ENCODE measurements at regions not wholly inside any gene's neighbourhood (a gene's known extent, or its start where the extent isn't known, plus 50 kb on each side); places are given as distances from the start of the nearest gene placed in this dataset.
"Not testable (repeated sequence)": the region's sequence is repeated elsewhere in the genome, so short reads cannot be mapped to it uniquely, and the experiment has no call there.

- no peaks in the 10 kb centered on the region for H3K27me3 ChIP-seq (ENCODE audit: control insufficient read depth, insufficient read depth, low read length)
- H3K9me3 ChIP-seq (ENCODE audit: control insufficient read depth, insufficient read depth, low read length), result peaks cover 3% of the 10 kb centered on the region
- H3K4me3 ChIP-seq (ENCODE audit: low read depth, low read length), result no peak overlapping the region
- 73% methylated on average over 8 of the region's 10 CpGs for WGBS (ENCODE audit: insufficient coverage)
- DNase-seq (ENCODE audit: low read depth in 4 of 6, low spot score in 6 of 6), result no peak
- H3K4me1 ChIP-seq (ENCODE audit: control insufficient read depth, insufficient read depth, low read length), result no peaks in the 10 kb centered on the region
- no peak overlapping the region for H3K27ac ChIP-seq (ENCODE audit: low read depth, low read length)
- H3K36me3 ChIP-seq (ENCODE audit: control insufficient read depth, insufficient read depth, low read length), result no peaks in the 10 kb centered on the region
Observed at GRCh38 chr5:15002173-15002572, 130.6 kb upstream of the ANKH start.

GRCh38 chr5:15001517-15001916 is 129.9 kb upstream of the ANKH start:
- peaks cover 3% of the 10 kb centered on the region for H3K9me3 ChIP-seq (ENCODE audit: control insufficient read depth, insufficient read depth, low read length)
- no peaks in the 10 kb centered on the region for H3K27me3 ChIP-seq (ENCODE audit: control insufficient read depth, insufficient read depth, low read length)
- no peak overlapping the region for H3K4me3 ChIP-seq (ENCODE audit: low read depth, low read length)
- H3K36me3 ChIP-seq (ENCODE audit: control insufficient read depth, insufficient read depth, low read length), result no peaks in the 10 kb centered on the region
- no peaks in the 10 kb centered on the region for H3K4me1 ChIP-seq (ENCODE audit: control insufficient read depth, insufficient read depth, low read length)
- no CpG with 5 or more reads among the region's 2 CpGs for WGBS (ENCODE audit: insufficient coverage)
- no peak for DNase-seq (ENCODE audit: low read depth in 4 of 6, low spot score in 6 of 6)
- H3K27ac ChIP-seq (ENCODE audit: low read depth, low read length), result no peak overlapping the region

GRCh38 chr5:14998491-14998890 is 126.9 kb upstream of the ANKH start:
- no peak for DNase-seq (ENCODE audit: low read depth in 4 of 6, low spot score in 6 of 6)
- no peak overlapping the region for H3K27ac ChIP-seq (ENCODE audit: low read depth, low read length)
- H3K9me3 ChIP-seq (ENCODE audit: control insufficient read depth, insufficient read depth, low read length), result peaks cover 3% of the 10 kb centered on the region

GRCh38 chr5:14996997-14997396 is 125.4 kb upstream of the ANKH start:
- no peaks in the 10 kb centered on the region for H3K4me1 ChIP-seq (ENCODE audit: control insufficient read depth, insufficient read depth, low read length)
- no CpG with 5 or more reads among the region's 3 CpGs for WGBS (ENCODE audit: insufficient coverage)
- no peaks in the 10 kb centered on the region for H3K36me3 ChIP-seq (ENCODE audit: control insufficient read depth, insufficient read depth, low read length)
- no peak overlapping the region for H3K4me3 ChIP-seq (ENCODE audit: low read depth, low read length)
- H3K27me3 ChIP-seq (ENCODE audit: control insufficient read depth, insufficient read depth, low read length), result no peaks in the 10 kb centered on the region
- H3K9me3 ChIP-seq (ENCODE audit: control insufficient read depth, insufficient read depth, low read length), result peaks cover 3% of the 10 kb centered on the region
- no peak overlapping the region for H3K27ac ChIP-seq (ENCODE audit: low read depth, low read length)
- DNase-seq (ENCODE audit: low read depth in 4 of 6, low spot score in 6 of 6), result peak in 1 of 6 donors; percentile 37

More at GRCh38 chr5:14998491-14998890, 126.9 kb upstream of the ANKH start:
- H3K27me3 ChIP-seq (ENCODE audit: control insufficient read depth, insufficient read depth, low read length), result no peaks in the 10 kb centered on the region
- no peaks in the 10 kb centered on the region for H3K4me1 ChIP-seq (ENCODE audit: control insufficient read depth, insufficient read depth, low read length)
- no peak overlapping the region for H3K4me3 ChIP-seq (ENCODE audit: low read depth, low read length)
- 100% methylated on average over 3 of the region's 3 CpGs for WGBS (ENCODE audit: insufficient coverage)
- no peaks in the 10 kb centered on the region for H3K36me3 ChIP-seq (ENCODE audit: control insufficient read depth, insufficient read depth, low read length)

- no CpG with 5 or more reads among the region's 4 CpGs for WGBS (ENCODE audit: insufficient coverage)
- no peak for DNase-seq (ENCODE audit: low read depth in 4 of 6, low spot score in 6 of 6)
- Histone ChIP-seq H3K9me3 (ENCODE audit: control insufficient read depth, insufficient read depth, low read length) (peaks cover 3% of the 10 kb centered on the region), H3K27me3 (ENCODE audit: control insufficient read depth, insufficient read depth, low read length) (no peaks in the 10 kb centered on the region), H3K4me1 (ENCODE audit: control insufficient read depth, insufficient read depth, low read length) (no peaks in the 10 kb centered on the region), H3K27ac (ENCODE audit: low read depth, low read length) (no peak overlapping the region), H3K4me3 (ENCODE audit: low read depth, low read length) (no peak overlapping the region), H3K36me3 (ENCODE audit: control insufficient read depth, insufficient read depth, low read length) (no peaks in the 10 kb centered on the region)
Observed at GRCh38 chr5:14995229-14995628, 123.7 kb upstream of the ANKH start.

GRCh38 chr5:14993459-14994133 is 122.0 kb upstream of the ANKH start:
- not testable (repeated sequence) for DNase-seq (ENCODE audit: low read depth in 4 of 6, low spot score in 6 of 6); H3K4me1 ChIP-seq (ENCODE audit: control insufficient read depth, insufficient read depth, low read length); H3K27me3 ChIP-seq (ENCODE audit: control insufficient read depth, insufficient read depth, low read length); H3K9me3 ChIP-seq (ENCODE audit: control insufficient read depth, insufficient read depth, low read length); H3K4me3 ChIP-seq (ENCODE audit: low read depth, low read length); H3K36me3 ChIP-seq (ENCODE audit: control insufficient read depth, insufficient read depth, low read length); H3K27ac ChIP-seq (ENCODE audit: low read depth, low read length)
- WGBS (ENCODE audit: insufficient coverage), result 96% methylated on average over 22 of the region's 40 CpGs

GRCh38 chr5:14992751-14993458 is 121.3 kb upstream of the ANKH start:
- H3K9me3 ChIP-seq (ENCODE audit: control insufficient read depth, insufficient read depth, low read length); H3K36me3 ChIP-seq (ENCODE audit: control insufficient read depth, insufficient read depth, low read length); H3K27me3 ChIP-seq (ENCODE audit: control insufficient read depth, insufficient read depth, low read length); H3K4me3 ChIP-seq (ENCODE audit: low read depth, low read length); H3K27ac ChIP-seq (ENCODE audit: low read depth, low read length); H3K4me1 ChIP-seq (ENCODE audit: control insufficient read depth, insufficient read depth, low read length); DNase-seq (ENCODE audit: low read depth in 4 of 6, low spot score in 6 of 6): not testable (repeated sequence)
- 92% methylated on average over 26 of the region's 28 CpGs for WGBS (ENCODE audit: insufficient coverage)

- H3K4me3 ChIP-seq (ENCODE audit: low read depth, low read length), result no peak overlapping the region
- no peaks in the 10 kb centered on the region for H3K9me3 ChIP-seq (ENCODE audit: control insufficient read depth, insufficient read depth, low read length)
- H3K27me3 ChIP-seq (ENCODE audit: control insufficient read depth, insufficient read depth, low read length), result no peaks in the 10 kb centered on the region
- H3K36me3 ChIP-seq (ENCODE audit: control insufficient read depth, insufficient read depth, low read length), result no peaks in the 10 kb centered on the region
- H3K27ac ChIP-seq (ENCODE audit: low read depth, low read length), result no peak overlapping the region
- H3K4me1 ChIP-seq (ENCODE audit: control insufficient read depth, insufficient read depth, low read length), result no peaks in the 10 kb centered on the region
- no peak for DNase-seq (ENCODE audit: low read depth in 4 of 6, low spot score in 6 of 6)
- 87% methylated on average over 5 of the region's 5 CpGs for WGBS (ENCODE audit: insufficient coverage)
Observed at GRCh38 chr5:14988223-14988622, 116.6 kb upstream of the ANKH start.

GRCh38 chr5:14986413-14986812 is 114.8 kb upstream of the ANKH start:
- Histone ChIP-seq H3K36me3 (ENCODE audit: control insufficient read depth, insufficient read depth, low read length) (no peaks in the 10 kb centered on the region), H3K4me1 (ENCODE audit: control insufficient read depth, insufficient read depth, low read length) (no peaks in the 10 kb centered on the region), H3K27me3 (ENCODE audit: control insufficient read depth, insufficient read depth, low read length) (no peaks in the 10 kb centered on the region), H3K4me3 (ENCODE audit: low read depth, low read length) (no peak overlapping the region), H3K27ac (ENCODE audit: low read depth, low read length) (no peak overlapping the region), H3K9me3 (ENCODE audit: control insufficient read depth, insufficient read depth, low read length) (no peaks in the 10 kb centered on the region)
- no CpG with 5 or more reads among the region's 3 CpGs for WGBS (ENCODE audit: insufficient coverage)
- no peak for DNase-seq (ENCODE audit: low read depth in 4 of 6, low spot score in 6 of 6)

All from spinal cord (tissue), 9 donors.